Fibroblast of upper back skin (primary cell): ENCODE measurements at regions not wholly inside any gene's neighbourhood (a gene's known extent, or its start where the extent isn't known, plus 50 kb on each side); places are given as distances from the start of the nearest gene placed in this dataset.

ENCODE experiments used
- DNase-seq: peaks from one replicate; pipeline ENCODE4 v3.0.0-alpha.2; 2013

DNA sequence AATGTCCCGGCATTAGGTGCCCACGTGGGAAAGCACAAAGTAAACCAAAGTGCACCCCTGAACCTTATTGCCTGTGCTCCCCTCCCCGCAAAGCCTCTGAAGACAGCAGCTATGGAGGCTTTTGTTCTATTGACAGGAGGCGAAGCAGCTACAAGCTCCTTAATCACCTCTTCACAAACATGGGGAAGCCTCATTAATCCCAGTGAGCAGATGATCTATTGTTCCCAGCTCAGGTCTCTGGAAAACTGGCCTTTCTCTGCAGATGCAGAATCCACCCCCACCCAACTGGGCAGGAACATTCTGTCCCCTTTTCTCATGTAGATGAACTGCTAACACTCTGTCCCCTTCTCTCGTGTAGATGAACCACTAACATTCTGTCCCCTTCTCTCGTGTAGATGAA lies 190.5 kb upstream of the CSF3R start:
- DNase-seq: no peak

DNA sequence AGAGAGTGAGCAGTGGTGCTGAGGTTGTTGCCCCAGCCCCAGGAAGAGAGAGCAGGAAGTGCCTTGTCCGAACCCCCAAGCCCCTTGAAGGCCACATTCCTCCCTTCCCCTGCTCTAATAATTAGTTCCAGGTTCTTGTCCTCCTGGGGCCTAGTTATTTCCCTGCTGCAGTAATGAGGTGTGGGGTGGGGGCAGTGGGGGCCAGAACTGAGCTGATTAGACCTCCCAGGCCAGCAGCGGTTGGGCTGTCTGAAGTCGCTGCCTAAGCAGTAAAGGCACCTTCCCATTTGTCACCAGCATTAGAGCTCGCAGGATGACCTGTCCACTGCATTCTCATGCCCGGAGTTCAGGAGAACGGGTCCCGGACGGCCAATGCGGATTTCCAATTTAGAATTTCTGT lies 186.5 kb upstream of the CSF3R start:
- DNase-seq: no peak

DNA sequence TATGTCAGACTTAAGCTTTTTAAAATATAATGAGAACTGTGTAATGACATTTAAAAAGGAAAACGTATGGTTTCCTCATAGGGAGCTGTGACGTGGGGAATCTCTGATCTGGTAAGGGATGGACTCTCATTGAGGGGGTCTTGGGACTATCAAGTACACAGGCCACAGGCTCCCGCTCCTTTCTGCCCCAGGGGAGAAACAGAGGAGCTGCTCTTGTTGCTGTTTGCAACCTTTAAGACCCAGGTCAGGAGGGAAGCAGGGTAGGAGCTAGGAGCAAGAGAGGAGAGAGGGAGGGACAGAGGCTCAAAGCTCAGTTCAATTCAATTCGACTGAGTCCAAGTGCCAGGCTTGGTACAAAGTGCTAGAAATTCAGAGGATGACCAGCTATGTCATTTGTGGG lies 185.1 kb upstream of the CSF3R start:
- no peak for DNase-seq

DNA sequence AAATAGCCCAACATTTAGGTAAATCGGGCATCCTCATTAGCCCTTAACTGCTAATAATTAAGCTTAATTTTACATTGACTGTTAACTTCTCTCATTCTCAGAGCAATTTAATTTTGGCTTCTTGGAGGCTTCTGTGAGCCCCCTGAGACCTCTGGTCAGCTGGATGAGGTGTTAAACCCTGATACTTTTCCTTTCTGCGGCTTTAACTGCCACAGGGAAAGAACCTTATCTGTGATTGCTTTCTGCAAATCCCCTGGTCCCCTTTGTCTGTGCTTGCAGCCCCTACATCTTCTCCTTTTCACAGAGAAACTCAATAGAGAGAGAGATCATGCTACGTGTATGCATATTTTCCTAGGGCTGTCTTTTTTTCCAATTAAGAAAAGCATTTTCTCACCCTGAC lies 184.5 kb upstream of the CSF3R start:
- DNase-seq: no peak

DNA sequence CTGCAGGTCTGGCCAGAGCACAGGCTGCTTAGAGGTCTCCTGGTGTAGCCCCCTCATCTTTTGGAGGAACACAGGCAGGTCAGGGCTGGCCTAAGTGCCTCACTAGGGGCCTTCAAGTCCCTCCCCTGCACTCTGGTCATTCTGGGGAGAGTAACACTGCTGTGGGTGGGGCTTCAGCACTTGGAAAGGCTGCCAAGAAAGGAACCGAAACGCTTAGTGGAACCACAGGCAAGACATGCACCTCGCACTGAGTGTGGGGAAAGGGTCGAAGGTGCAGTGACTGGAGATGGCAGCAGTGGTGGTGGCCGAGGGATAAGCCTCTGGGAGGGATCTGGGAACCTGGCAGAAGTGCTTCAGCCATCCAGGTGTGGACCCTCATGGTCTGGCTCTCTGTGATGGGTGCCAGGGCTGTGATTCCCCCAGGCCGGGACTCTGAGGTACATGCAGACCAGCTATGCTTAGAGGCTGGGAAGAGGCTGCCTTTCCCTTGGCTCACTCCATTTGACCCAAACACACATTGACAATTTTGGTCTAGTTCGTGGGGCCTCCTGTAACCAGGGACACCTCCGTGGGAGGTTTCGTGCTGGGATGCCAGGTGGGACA lies 182.9 kb upstream of the CSF3R start:
- DNase-seq: no peak

DNA sequence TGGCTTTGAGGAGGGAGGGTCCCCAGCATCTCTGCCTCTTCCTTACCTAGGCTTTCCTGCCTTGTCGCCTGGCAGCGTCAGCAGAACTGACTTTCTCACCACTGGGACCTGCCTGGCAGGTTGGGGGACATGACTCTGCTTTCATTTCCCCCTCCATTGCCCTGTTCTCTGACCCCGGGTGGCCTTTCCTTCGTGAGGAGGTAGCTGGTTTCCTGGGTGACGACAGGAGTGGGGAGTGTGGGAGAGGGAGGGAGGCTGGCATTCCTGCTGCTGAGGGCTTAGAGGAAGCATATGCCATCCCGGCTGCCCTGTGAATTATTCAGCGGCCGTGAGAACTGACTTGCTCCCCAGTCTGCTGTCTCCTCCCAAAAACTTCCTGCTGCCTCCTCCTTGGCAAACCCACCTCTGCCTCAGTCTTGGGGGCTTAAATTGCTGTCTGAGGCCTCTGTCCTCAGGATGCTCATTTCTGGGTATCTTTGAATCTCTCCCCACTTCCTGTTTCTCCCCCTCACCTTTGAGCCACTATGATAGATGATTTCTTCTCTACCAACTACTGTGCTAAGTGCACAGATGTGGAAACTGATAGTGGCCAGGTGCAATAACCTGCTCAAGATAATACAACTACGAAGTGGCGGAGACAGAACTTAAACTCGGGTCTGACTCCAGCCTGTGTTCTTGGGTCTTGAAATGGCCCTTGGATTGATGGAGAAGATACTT lies 182.0 kb upstream of the CSF3R start:
- DNase-seq: no peak

DNA sequence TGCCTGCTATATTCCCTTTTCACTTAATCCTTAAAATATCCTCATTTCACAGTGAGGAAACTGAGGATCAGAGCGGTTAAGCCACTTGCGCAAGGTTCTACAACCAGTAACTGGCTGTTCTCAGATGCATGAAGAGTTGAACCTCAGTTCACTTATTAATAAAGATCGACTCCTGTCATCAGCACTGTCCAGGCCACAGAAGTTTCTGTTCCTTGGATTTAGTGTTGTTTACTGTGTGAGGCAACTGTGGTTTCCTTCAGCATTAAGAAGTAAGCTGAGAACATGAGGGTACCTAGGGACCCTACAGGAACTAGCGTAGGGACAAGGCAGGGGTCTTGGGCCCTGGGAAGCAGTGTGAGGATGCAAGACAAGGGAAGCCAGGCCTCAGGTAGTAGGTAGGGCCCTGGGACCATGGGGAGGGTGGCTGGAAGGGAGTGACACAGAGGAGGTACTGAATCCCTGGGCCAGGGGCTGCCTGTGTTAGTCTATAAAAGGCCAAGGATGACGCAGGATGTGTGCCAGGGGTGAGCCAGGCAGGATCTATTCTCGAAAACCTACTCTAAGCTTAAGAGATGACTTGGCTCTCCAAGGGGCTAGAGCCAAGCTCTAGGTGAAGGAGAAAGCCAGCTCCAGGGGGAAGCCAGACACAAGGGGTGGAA lies 181.2 kb upstream of the CSF3R start:
- DNase-seq: no peak

DNA sequence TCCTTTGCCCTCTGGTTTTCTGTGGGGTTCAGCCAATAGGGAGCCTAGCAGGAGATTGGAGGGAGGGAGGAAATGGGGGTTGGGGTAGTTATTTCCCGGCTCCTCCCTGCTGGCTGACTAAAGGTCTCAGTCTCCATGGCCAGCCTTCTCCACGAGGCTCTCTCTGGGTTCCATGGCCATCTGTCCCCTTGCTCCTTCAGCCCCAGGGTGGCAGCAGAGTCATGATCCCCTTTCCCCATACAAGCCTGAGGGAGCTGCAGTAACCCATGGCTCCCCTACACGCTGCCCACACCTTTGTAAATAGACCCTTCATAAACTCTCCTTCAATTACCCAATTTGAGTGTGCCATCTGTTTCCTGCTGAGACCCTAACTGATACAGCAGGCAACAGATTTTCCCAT lies 176.1 kb upstream of the CSF3R start:
- no peak for DNase-seq

DNA sequence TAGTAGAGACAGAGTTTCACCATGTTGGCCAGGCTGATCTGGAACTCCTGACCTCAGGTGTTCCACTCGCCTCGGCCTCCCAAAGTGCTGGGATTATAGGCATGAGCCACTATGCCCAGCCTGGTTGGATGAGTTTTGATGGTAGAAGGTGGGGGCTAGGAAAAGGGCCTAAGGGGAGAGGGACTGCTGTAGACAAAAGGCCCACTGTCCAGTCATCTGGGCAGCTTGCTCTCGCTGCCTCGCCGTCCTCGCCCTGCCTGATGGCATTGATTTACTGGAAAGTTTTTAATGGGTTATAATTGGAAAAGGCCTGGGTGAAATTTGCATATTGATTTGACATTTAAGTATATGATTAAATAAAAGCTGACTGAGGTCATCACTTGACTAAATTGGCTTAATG lies 175.1 kb upstream of the CSF3R start:
- DNase-seq: no peak

DNA sequence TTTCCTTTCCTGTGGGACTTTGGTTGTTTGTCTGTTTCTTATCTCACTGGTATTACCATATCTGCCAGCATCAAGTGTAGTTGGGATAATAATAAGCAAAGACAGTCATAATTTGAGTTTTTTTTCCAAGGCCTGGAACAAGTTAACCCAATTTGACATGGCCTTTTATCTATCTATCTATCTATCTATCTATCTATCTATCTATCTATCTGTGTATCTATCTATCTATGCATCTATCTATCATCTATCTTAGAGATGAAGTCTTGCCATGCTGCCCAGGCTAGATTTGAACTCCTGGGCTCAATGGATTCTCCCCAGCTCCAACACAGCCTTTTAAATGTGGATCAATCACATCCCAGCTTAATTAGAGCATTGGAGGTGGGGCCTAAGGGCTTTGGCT lies 174.1 kb upstream of the CSF3R start:
- no peak for DNase-seq

DNA sequence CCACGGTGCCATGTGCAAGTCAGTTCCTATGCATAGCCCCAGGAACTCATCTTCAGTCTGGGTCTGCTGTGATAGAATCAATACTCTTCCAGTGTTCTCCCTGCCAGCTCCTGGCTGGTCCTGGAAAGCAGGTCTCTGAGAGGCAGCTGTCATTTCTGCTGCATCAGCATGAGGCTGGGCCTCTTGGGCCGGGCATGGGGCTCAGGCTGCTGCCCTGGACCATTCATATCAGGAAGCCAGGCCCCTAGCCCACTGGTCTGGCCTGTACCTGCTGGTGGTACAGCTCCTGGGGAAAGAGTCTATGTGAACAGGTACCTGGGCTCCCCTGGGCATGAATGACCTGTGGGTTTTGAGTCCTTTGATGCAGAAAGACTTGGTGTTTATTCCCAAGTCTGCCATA lies 173.6 kb upstream of the CSF3R start:
- no peak for DNase-seq

DNA sequence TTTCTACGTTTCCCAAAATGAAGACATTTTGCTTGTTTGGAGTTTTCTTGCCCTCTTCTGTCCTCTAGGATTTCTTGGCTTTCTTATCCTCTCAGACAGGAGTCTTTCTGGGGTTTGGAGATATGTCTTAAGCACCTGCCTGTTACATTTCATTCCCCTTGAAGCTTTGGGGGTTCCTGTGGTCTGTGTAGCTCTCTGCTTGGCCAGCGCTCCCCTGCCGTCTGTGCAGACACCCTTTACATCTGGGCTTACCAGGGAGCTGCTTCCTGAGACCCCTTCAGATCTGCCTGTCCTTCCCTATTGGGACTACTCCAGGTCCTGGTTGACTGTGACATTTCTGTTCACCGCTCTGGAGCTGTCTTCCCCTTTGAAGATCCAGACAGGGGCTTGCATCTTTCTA lies 171.9 kb upstream of the CSF3R start:
- no peak for DNase-seq

DNA sequence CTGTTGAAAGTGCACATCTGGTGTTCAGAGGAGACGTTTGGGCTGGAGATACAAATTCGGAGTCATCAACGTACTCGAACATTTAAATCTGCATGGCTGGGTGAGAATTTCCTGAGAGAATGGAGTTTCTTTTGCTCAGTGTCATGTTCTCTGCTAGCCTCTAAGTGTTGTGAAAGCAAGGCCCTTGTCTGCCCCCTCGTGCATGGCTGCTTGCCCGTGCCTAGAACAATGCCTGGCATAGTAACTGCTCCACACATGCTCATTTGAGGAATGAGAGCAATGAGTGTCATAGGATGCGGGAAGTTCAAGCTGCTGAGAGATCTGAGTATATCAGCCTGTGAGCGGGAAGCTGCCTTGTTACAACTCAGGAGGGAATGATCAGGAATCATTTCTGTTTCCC lies 171.1 kb upstream of the CSF3R start:
- DNase-seq: no peak

DNA sequence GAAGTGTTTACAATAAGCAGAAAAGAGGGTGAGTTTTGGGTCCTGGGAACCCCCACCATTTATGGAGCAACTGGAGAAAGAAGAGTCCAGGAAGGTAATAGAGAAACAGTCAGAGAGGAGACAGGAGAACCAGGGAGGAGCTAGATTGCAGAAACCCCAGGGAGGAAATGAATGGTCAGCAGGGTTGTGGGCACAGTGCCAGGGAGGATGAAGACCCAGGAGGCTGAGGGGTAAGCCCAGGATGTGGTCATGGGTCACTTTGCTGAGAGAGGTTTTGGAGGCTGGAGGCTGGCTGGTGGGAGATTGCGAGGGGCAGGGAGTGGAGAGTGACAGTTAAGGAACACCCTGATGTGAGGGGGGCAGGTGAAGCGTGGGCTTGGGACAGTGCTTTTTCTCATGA lies 169.9 kb upstream of the CSF3R start:
- no peak for DNase-seq

DNA sequence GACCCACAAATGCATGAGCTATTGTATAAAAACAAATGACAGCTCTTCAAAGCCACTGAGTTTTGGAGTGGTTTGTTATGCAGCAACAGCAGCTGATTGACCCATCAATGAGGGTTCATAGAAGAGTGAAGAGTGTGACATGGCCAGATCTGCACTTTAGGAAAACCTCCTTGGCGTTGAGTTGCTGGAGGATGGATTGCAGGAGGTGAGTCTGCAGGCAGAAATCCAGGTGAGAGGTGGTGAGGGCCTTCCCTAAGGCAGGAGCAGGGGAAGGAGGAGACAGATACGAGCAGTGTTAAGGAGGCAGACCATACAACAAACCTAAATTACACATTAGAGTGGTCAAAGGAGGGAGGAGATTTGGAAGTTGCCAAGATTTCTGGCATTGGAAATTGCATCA lies 169.3 kb upstream of the CSF3R start:
- DNase-seq: no peak

DNA sequence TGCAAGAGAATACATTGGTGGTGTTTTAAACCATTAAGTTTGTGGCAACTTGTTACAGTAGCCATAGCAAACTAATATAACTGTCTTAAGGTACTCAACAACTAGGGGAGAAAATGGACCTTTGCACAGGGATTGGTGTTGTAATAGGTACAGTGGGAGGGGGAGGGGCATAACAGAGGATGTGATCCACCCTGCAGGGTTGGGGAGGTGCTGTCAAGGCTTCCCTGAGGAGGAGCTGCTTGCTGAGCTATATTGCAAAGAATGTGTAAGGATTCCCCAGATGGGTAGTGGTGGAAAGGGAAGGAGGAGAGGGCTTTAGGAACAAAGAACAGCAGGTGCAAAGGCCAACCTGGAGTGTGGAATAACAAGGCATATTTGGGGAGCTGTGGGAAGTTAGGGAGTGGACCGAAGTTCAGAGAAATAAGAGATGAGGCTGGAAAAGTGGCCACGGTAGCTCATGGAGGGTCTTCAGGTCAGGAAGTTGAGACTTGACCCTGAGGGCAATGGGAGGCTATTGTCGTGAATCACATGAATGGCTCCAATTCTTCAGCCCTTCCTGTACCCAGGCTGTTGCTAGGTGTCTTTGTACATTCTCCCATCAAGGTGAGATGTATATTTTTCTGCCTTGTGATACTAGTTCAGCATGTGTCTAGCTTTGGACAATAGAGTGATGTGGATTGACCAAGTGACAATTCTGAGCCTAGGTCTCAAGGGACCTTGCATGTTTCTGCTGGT lies 168.6 kb upstream of the CSF3R start:
- DNase-seq: no peak

DNA sequence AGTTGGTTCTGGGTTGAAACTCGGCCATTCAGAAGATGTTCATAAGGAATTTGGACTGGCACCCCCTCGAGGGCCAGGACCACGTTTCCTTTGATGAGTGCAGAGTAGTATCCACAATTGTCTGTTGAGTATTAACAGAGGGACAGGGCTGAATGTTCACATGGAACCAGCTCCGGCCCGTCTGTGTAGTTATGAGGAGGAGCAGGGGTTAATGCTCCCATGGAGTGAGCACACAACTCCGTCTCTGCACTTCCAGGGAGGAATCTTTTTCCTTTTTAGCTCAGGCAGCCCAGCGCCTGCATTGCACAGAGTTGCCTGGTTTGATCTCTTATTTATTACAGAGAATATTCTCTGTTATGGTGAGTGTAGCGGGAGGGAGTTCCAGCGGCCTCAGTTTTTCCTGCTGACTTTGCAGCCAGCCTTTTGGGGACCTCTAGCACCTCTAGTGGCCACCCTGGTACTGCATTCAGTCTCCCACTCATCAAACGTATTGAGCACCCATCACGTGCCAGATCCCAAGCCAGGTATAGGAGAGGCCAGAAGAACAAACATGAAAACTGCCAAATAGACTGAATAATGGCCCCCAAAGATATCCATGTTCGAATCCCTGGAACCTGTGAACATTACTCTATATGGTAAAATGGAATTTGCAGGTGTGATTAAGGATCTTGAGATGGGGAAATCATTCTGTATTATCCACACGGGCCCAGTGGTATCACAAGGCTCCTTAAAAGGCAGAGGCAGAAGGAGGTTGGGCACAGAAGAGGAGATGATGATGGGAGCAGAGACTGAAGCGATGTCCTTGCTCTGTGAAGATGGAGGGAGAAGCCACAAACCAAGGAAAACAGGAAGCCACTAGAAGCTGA lies 167.7 kb upstream of the CSF3R start:
- DNase-seq: peak; percentile 30

DNA sequence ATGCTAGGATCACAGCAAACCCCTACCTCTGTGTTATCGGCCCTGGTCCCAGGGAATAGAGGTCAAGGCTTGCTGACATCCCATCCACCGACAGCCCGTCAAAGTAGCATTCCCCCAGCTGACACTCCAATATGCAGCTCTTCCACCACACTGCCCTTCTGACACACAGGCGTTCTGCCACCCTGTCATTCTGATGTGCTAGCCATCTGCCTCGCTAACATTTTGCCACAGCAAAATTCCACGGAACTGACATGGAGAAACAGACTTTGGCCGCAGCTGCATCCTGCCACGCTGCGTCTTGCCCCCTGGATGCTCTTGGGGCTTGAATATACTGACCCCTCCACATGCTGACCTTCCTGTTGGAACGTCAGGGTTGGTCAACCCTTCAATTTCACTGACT lies 163.2 kb upstream of the CSF3R start:
- DNase-seq: no peak

DNA sequence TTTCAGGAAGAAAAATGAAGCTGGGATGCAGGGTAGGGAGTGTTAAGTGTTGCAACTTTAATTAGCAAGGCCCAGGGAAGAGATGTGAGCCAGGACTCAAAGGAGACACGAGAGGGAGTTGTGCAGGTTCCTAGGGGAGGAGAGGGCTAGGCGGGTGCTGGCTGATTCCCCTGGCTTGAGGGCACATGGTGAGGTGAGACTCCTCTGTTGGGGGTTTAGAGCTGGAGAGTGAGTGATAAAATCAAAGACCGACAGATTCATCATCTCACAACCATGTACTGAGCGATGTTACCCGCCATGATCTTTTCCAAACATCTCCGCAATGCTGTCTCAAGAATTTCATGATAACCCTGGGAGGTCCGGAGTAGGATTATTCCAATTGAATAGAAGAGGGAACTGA lies 161.8 kb upstream of the CSF3R start:
- DNase-seq: no peak

DNA sequence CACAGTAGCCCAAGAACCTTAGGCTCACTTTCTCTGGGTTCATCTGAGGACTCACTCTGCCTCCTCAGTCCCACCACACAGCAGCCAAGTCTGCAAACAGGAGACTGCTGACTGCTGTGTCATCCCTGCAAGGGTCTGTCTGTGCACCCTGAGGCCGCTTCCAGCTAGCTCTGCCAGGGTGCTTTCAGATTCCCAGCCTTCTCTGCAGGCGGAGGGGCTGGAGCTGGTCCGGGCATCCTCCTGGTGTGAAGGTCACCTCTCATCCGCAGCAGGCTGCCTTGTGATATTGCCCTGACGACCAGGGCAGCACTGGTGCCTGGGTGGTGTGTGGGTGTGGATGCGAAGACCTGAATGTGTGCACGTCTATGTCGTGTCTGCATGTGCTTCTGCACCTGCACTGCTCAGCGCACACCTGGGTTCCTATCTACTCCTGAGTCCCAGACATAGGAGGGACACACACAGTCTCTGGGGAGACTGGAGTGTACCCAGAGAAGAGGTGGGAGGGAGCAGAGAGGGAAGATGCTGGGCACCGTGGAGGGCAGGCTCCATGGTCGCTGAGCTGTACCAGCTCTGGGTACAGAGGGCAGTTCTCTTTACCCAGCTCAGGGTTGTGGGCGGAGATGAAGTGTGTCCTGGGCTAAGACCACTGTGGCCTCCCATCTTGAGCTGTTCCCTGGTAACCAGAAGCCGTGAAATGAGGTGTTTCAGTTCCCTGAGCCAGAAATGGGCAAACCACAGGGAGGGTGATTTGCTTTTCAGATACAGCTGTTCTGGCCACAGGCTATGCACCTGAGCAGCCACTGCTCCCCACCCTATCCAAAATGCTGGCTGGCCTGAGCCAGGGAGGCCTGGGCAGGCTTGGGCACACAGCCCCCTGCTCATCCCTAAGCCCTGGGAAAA lies 160.9 kb upstream of the CSF3R start:
- no peak for DNase-seq

DNA sequence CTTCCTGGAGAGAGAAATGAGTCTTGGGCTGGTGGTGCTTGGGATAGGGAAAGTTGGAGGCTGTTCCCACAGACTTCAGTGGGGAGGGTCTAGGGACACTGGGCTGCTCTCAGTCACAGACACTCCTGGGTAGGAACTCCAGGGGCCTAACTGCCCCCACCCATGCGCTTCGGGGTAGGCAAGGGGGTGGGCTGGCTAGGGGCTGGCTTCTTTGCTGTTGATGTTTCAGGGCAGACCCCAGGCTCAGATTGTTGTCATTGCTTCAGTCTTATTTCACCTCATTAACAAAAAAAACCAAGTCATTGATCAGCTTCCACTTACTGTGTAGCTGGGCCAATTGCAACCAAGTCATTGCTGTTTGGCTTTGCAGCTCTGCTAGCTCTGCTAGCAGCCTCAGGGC lies 160.1 kb upstream of the CSF3R start:
- DNase-seq: no peak

DNA sequence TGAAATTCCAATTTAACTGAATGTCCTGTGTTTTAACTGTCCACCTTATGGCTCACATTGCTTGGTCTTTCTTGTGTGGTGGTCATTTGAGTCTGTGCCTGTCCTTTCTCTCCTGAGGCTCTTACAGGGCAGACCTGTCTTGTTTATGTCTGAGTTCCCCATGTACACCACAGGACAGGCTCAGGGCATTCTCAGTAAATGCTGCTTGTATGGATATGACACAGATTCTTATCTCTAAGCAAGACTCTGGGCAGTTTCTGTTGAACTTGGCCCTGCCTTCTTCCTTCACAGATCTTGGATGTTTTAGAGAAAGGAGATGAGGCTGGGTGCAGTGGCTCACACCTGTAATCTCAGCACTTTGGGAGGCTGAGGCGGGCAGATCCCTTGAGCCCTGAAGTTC lies 159.1 kb upstream of the CSF3R start:
- DNase-seq: no peak
